HEK293 (cell line): ENCODE measurements at regions not wholly inside any gene's neighbourhood (a gene's known extent, or its start where the extent isn't known, plus 50 kb on each side); places are given as distances from the start of the nearest gene placed in this dataset.

ENCODE experiments used
- CTCF ChIA-PET: fragments of 350-600 bp; formaldehyde crosslinking; extraction: SDS; loops from one replicate; lab custom pipeline; 2021; ENCODE audit warnings: antibody characterized with exemption; lab: Yijun Ruan, JAX
- POLR2A ChIA-PET: fragments of 300-600 bp; formaldehyde crosslinking; extraction: SDS; loops from one replicate; lab custom pipeline; 2020; ENCODE audit warnings: antibody characterized with exemption, inconsistent platforms; lab: Yijun Ruan, JAX
- H3K27ac ChIP-seq: fragments of 200-500 bp; sonication (Bioruptor generic); 2 replicates; pipeline ENCODE4 v1.5.1; 2014; ENCODE audit warnings: low read depth, low read length, control low read depth, inconsistent platforms; ENCODE audit errors: extremely low read depth
- H3K36me3 ChIP-seq, 2 experiments: fragments of 200-500 bp in 1 of 2; sonication (Bioruptor generic) in 1 of 2; 1 replicate in 1 of 2; 2 replicates in 1 of 2; pipeline ENCODE4 v1.5.1; 2014 to 2017; ENCODE audit warnings: inconsistent platforms in 2 of 2, low read length in 2 of 2; ENCODE audit not compliant: control insufficient read depth in 2 of 2, insufficient read depth in 1 of 2
- H3K4me1 ChIP-seq: fragments of 200-500 bp; sonication (Bioruptor generic); 2 replicates; pipeline ENCODE4 v1.5.1; 2014; ENCODE audit warnings: mild to moderate bottlenecking, low read length, inconsistent platforms; ENCODE audit not compliant: control insufficient read depth, insufficient read depth
- H3K4me3 ChIP-seq: 2 replicates; pipeline ENCODE4 v1.5.1; 2011; ENCODE audit warnings: low read depth, mild to moderate bottlenecking, control low read depth, low read length, moderate library complexity
- H3K9me3 ChIP-seq: fragments of 200-500 bp; sonication (Bioruptor generic); 2 replicates; pipeline ENCODE4 v1.5.1; 2014; ENCODE audit warnings: low read depth, low read length, inconsistent platforms; ENCODE audit not compliant: control insufficient read depth, insufficient read depth
- AEBP2 ChIP-seq: fragments of 450-650 bp; formaldehyde crosslinking; IDR thresholded peaks from 2 replicates; pipeline ENCODE4 v1.5.1; 2016; ENCODE audit warnings: missing biosample characterization, missing genetic modification characterization, borderline replicate concordance
- FEZF1 ChIP-seq: fragments of 450-650 bp; formaldehyde crosslinking; IDR thresholded peaks from 2 replicates; pipeline ENCODE4 v1.5.1; 2016; ENCODE audit warnings: missing biosample characterization, missing genetic modification characterization
- KLF16 ChIP-seq: fragments of 450-650 bp; formaldehyde crosslinking; IDR thresholded peaks from 2 replicates; pipeline ENCODE4 v1.5.1; 2017; ENCODE audit warnings: missing biosample characterization, missing genetic modification characterization
- KLF8 ChIP-seq: fragments of 450-650 bp; formaldehyde crosslinking; IDR thresholded peaks from 2 replicates; pipeline ENCODE4 v1.5.1; 2016; ENCODE audit warnings: missing biosample characterization, missing genetic modification characterization
- SP7 ChIP-seq: fragments of 450-650 bp; formaldehyde crosslinking; IDR thresholded peaks from 2 replicates; pipeline ENCODE4 v1.5.1; 2016; ENCODE audit warnings: missing biosample characterization, missing genetic modification characterization
- ZBTB10 ChIP-seq: fragments of 450-650 bp; formaldehyde crosslinking; IDR thresholded peaks from 2 replicates; pipeline ENCODE4 v1.5.1; 2016; ENCODE audit warnings: missing biosample characterization, missing genetic modification characterization
- ZBTB11 ChIP-seq: fragments of 450-650 bp; formaldehyde crosslinking; conservative IDR thresholded peaks from 2 replicates; pipeline ENCODE4 v1.5.1; 2016; ENCODE audit warnings: low read depth, missing biosample characterization, missing genetic modification characterization
- ZBTB21 ChIP-seq: fragments of 450-650 bp; formaldehyde crosslinking; IDR thresholded peaks from 2 replicates; pipeline ENCODE4 v1.5.1; 2017; ENCODE audit warnings: missing biosample characterization, missing genetic modification characterization
- ZIC2 ChIP-seq: fragments of 450-650 bp; formaldehyde crosslinking; IDR thresholded peaks from 2 replicates; pipeline ENCODE4 v1.5.1; 2016; ENCODE audit warnings: missing biosample characterization, missing genetic modification characterization
- ZNF121 ChIP-seq: fragments of 450-650 bp; formaldehyde crosslinking; IDR thresholded peaks from 2 replicates; pipeline ENCODE4 v1.5.1; 2016; ENCODE audit warnings: missing biosample characterization, missing genetic modification characterization
- ZNF391 ChIP-seq: fragments of 450-650 bp; formaldehyde crosslinking; IDR thresholded peaks from 2 replicates; pipeline ENCODE4 v1.5.1; 2016; ENCODE audit warnings: low read depth, missing biosample characterization, missing genetic modification characterization, borderline replicate concordance
- ZNF510 ChIP-seq: fragments of 450-650 bp; formaldehyde crosslinking; IDR thresholded peaks from 2 replicates; pipeline ENCODE4 v1.5.1; 2018; ENCODE audit warnings: mild to moderate bottlenecking, missing genetic modification characterization, missing biosample characterization; ENCODE audit not compliant: insufficient replicate concordance
- ZNF555 ChIP-seq: fragments of 450-650 bp; formaldehyde crosslinking; conservative IDR thresholded peaks from 2 replicates; pipeline ENCODE4 v1.5.1; 2017; ENCODE audit warnings: missing biosample characterization, mild to moderate bottlenecking, missing genetic modification characterization, inconsistent platforms
- ZNF580 ChIP-seq: fragments of 450-650 bp; formaldehyde crosslinking; IDR thresholded peaks from 2 replicates; pipeline ENCODE4 v1.5.1; 2016; ENCODE audit warnings: missing biosample characterization, missing genetic modification characterization
- ZNF585B ChIP-seq: fragments of 450-650 bp; formaldehyde crosslinking; IDR thresholded peaks from 2 replicates; pipeline ENCODE4 v1.5.1; 2016; ENCODE audit warnings: missing biosample characterization, missing genetic modification characterization
- ZNF596 ChIP-seq: fragments of 450-650 bp; IDR thresholded peaks from 2 replicates; pipeline ENCODE4 v1.5.0; 2018; ENCODE audit warnings: missing biosample characterization, mild to moderate bottlenecking, missing genetic modification characterization, moderate library complexity
- ZNF623 ChIP-seq: fragments of 450-650 bp; formaldehyde crosslinking; IDR thresholded peaks from 2 replicates; pipeline ENCODE4 v1.5.1; 2016; ENCODE audit warnings: missing biosample characterization, missing genetic modification characterization
- ZNF639 ChIP-seq: fragments of 450-650 bp; formaldehyde crosslinking; IDR thresholded peaks from 2 replicates; pipeline ENCODE4 v1.5.1; 2016; ENCODE audit warnings: missing biosample characterization, missing genetic modification characterization
- ZNF701 ChIP-seq: fragments of 450-650 bp; formaldehyde crosslinking; IDR thresholded peaks from 2 replicates; pipeline ENCODE4 v1.5.1; 2016; ENCODE audit warnings: missing biosample characterization, missing genetic modification characterization
- ZNF843 ChIP-seq: fragments of 450-650 bp; formaldehyde crosslinking; IDR thresholded peaks from 2 replicates; pipeline ENCODE4 v1.5.1; 2016; ENCODE audit warnings: missing biosample characterization, missing genetic modification characterization

GRCh38 chr2:175808858-175809257 lies 193.2 kb downstream of the LNPK start:
- ChIA-PET CTCF (interaction anchor here (1.2 kb wide), 1 partner anchor 120 kb away, joined by 3 read pairs; no protein-coding TSS in a partner anchor), POLR2A (no interaction called here)
- Histone ChIP-seq H3K9me3 (no peaks in the 10 kb centered on the region), H3K4me1 (peaks cover 29% of the 10 kb centered on the region), H3K36me3 (no peaks in the 10 kb centered on the region), H3K4me3 (no peak overlapping the region), H3K27ac (no peak overlapping the region)
- TF ChIP-seq KLF8 (no peak), ZNF623 (tag by site-specific recombination) (peak; percentile 81), ZNF555 (tag by site-specific recombination) (no peak), ZBTB10 (tag by site-specific recombination) (no peak), ZBTB11 (tag by site-specific recombination) (no peak)

- H3K36me3 ChIP-seq: no peaks in the 10 kb centered on the region
- no peak for TF ChIP-seq SP7 (tag by site-specific recombination)
- TF ChIP-seq ZNF510 (tag by site-specific recombination): no peak
- TF ChIP-seq FEZF1 (tag by site-specific recombination): peak; percentile 20; the same call in 1 of the 2 replicates
- TF ChIP-seq ZIC2 (tag by site-specific recombination): peak; percentile 77
- no peak for TF ChIP-seq ZNF121 (tag by site-specific recombination)
- CTCF ChIA-PET: interaction anchor here (1.0 kb wide), 1 partner anchor 37 kb away, joined by 3 read pairs; no protein-coding TSS in a partner anchor
- peak overlapping the region; percentile 76; the same call in 1 of the 2 replicates for H3K27ac ChIP-seq
- H3K9me3 ChIP-seq: no peaks in the 10 kb centered on the region
- H3K4me1 ChIP-seq: peaks cover 29% of the 10 kb centered on the region
- POLR2A ChIA-PET: interaction anchor here (1.4 kb wide), 1 partner anchor 194 kb away, joined by 3 read pairs; the partner anchor contains the start of gene LNPK
- H3K4me3 ChIP-seq: no peak overlapping the region
These were observed 194.0 kb downstream of the LNPK start for GRCh38 chr2:175808078-175808477.

GRCh38 chr2:175807031-175807873 lies 194.8 kb downstream of the LNPK start:
- H3K4me3 ChIP-seq: no peak overlapping the region
- H3K9me3 ChIP-seq: no peaks in the 10 kb centered on the region
- CTCF ChIA-PET: interaction anchor here (0.8 to 2.0 kb wide), 4 partner anchors 15 to 297 kb away, joined by 3 to 7 read pairs (median 3); no protein-coding TSS in a partner anchor
- TF ChIP-seq ZNF843 (tag by site-specific recombination) (peak; percentile 97), KLF16 (tag by site-specific recombination) (peak; percentile 49; the same call in 1 of the 2 replicates), ZNF585B (no peak), ZNF596 (peak; percentile 44; the same call in 1 of the 2 replicates), ZBTB21 (tag by site-specific recombination) (0 out of 2 replicates have a peak, but pooled peaks have one; percentile 12), AEBP2 (tag by site-specific recombination) (no peak), ZNF701 (tag by site-specific recombination) (no peak), ZNF391 (tag by site-specific recombination) (peak; percentile 80; the same call in 1 of the 2 replicates), ZNF580 (tag by site-specific recombination) (peak; percentile 90), ZNF639 (tag by site-specific recombination) (peak; percentile 93)

More at GRCh38 chr2:175807031-175807873, 194.8 kb downstream of the LNPK start:
- H3K4me1 ChIP-seq: peaks cover 29% of the 10 kb centered on the region
- no peaks in the 10 kb centered on the region for H3K36me3 ChIP-seq
- POLR2A ChIA-PET: interaction anchor here (1.4 kb wide), 1 partner anchor 195 kb away, joined by 3 read pairs; the partner anchor contains the start of gene LNPK
- H3K27ac ChIP-seq: peak overlapping the region; percentile 76
